ENCODE measurements at regions not wholly inside any gene's neighbourhood (a gene's known extent, or its start where the extent isn't known, plus 50 kb on each side); places are given as distances from the start of the nearest gene placed in this dataset.

- DNase-seq (ENCODE audit: low spot score) = no peak
These were observed 969.7 kb downstream of the PDHA2 start for GRCh38 chr4:96809563-96809962.

GRCh38 chr4:96827086-96827485, 987.2 kb downstream of the PDHA2 start:
- no peak for DNase-seq (ENCODE audit: low spot score)

- DNase-seq (ENCODE audit: low spot score) = no peak
These were observed 993.9 kb downstream of the PDHA2 start for GRCh38 chr4:96833831-96834230.

- DNase-seq (ENCODE audit: low spot score) = no peak
These were observed 996.1 kb downstream of the PDHA2 start for GRCh38 chr4:96835991-96836390.

- DNase-seq (ENCODE audit: low spot score) = no peak
These were observed 999.5 kb downstream of the PDHA2 start for GRCh38 chr4:96839441-96839840.

- DNase-seq (ENCODE audit: low spot score) = no peak
These were observed 1001.9 kb downstream of the PDHA2 start for GRCh38 chr4:96841801-96842200.

GRCh38 chr4:96844858-96845490, 1005.1 kb downstream of the PDHA2 start:
- DNase-seq (ENCODE audit: low spot score) = no peak

- DNase-seq (ENCODE audit: low spot score) = no peak
These were observed 1005.9 kb downstream of the PDHA2 start for GRCh38 chr4:96845819-96846218.

GRCh38 chr4:96874657-96875056, 1034.8 kb downstream of the PDHA2 start:
- DNase-seq (ENCODE audit: low spot score) = no peak

- no peak for DNase-seq (ENCODE audit: low spot score)
These were observed 1039.6 kb downstream of the PDHA2 start for GRCh38 chr4:96879527-96879926.

GRCh38 chr4:96887857-96888256, 1048.0 kb downstream of the PDHA2 start:
- no peak for DNase-seq (ENCODE audit: low spot score)

GRCh38 chr4:96894621-96895020, 1054.7 kb downstream of the PDHA2 start:
- DNase-seq (ENCODE audit: low spot score) = no peak

GRCh38 chr4:96895826-96896225, 1055.9 kb downstream of the PDHA2 start:
- no peak for DNase-seq (ENCODE audit: low spot score)

GRCh38 chr4:96912716-96913115, 1072.8 kb downstream of the PDHA2 start:
- DNase-seq (ENCODE audit: low spot score) = no peak

GRCh38 chr4:96913441-96914080, 1073.7 kb downstream of the PDHA2 start:
- no peak for DNase-seq (ENCODE audit: low spot score)

- DNase-seq (ENCODE audit: low spot score) = no peak
These were observed 1076.8 kb downstream of the PDHA2 start for GRCh38 chr4:96916711-96917110.

GRCh38 chr4:96936886-96937285, 1097.0 kb downstream of the PDHA2 start:
- no peak for DNase-seq (ENCODE audit: low spot score)

- DNase-seq (ENCODE audit: low spot score) = no peak
These were observed 1106.7 kb downstream of the PDHA2 start for GRCh38 chr4:96946552-96946951.

GRCh38 chr4:96952610-96953009, 1112.7 kb downstream of the PDHA2 start:
- no peak for DNase-seq (ENCODE audit: low spot score)

- no peak for DNase-seq (ENCODE audit: low spot score)
These were observed 1115.3 kb downstream of the PDHA2 start for GRCh38 chr4:96955226-96955625.

GRCh38 chr4:96955691-96956090, 1115.8 kb downstream of the PDHA2 start:
- DNase-seq (ENCODE audit: low spot score) = no peak

- DNase-seq (ENCODE audit: low spot score) = no peak
These were observed 1129.6 kb downstream of the PDHA2 start for GRCh38 chr4:96969455-96969854.

- no peak for DNase-seq (ENCODE audit: low spot score)
These were observed 1133.0 kb downstream of the PDHA2 start for GRCh38 chr4:96972920-96973319.

GRCh38 chr4:96974295-96974694, 1134.4 kb downstream of the PDHA2 start:
- DNase-seq (ENCODE audit: low spot score) = no peak
